ENCODE measurements at regions not wholly inside any gene's neighbourhood (a gene's known extent, or its start where the extent isn't known, plus 50 kb on each side); places are given as distances from the start of the nearest gene placed in this dataset.

DNA sequence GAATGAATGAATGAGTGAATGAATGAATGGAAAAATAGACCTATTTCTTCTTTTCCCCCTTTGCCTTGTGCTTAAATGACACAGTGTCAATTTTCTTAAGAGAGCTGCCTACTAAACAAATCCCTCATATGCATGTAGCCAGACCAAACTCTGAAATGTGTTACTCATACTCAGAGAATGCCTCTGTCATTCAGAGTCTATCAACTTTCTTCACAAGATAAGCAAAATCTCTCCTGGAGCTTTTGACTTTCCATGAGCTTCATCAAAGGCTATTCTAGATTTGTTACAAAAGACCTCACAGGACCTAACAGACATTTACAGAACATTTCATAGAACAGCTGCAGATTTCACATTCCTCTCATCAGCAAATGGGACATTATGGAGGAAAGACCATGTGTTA, 275.7 kb upstream of the MSX2 start:
- Histone ChIP-seq H3K27me3 (no peaks in the 10 kb centered on the region), H3K4me1 (no peaks in the 10 kb centered on the region), H3K36me3 (no peaks in the 10 kb centered on the region), H3K9me3 (no peaks in the 10 kb centered on the region), H3K27ac (no peak overlapping the region), H3K4me3 (no peak overlapping the region)
- no peak for DNase-seq (ENCODE audit: low spot score in 2 of 2)
- TF ChIP-seq POLR2AphosphoS5 (IDR thresholded peaks at IDR 0.05) = no peak
- no peak for TF ChIP-seq EP300 (IDR thresholded peaks at IDR 0.05)
- TF ChIP-seq, protein P1, sequence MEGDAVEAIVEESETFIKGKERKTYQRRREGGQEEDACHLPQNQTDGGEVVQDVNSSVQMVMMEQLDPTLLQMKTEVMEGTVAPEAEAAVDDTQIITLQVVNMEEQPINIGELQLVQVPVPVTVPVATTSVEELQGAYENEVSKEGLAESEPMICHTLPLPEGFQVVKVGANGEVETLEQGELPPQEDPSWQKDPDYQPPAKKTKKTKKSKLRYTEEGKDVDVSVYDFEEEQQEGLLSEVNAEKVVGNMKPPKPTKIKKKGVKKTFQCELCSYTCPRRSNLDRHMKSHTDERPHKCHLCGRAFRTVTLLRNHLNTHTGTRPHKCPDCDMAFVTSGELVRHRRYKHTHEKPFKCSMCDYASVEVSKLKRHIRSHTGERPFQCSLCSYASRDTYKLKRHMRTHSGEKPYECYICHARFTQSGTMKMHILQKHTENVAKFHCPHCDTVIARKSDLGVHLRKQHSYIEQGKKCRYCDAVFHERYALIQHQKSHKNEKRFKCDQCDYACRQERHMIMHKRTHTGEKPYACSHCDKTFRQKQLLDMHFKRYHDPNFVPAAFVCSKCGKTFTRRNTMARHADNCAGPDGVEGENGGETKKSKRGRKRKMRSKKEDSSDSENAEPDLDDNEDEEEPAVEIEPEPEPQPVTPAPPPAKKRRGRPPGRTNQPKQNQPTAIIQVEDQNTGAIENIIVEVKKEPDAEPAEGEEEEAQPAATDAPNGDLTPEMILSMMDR (IDR thresholded peaks at IDR 0.05) = no peak
- TF ChIP-seq POLR2A (IDR thresholded peaks at IDR 0.05) = no peak

DNA sequence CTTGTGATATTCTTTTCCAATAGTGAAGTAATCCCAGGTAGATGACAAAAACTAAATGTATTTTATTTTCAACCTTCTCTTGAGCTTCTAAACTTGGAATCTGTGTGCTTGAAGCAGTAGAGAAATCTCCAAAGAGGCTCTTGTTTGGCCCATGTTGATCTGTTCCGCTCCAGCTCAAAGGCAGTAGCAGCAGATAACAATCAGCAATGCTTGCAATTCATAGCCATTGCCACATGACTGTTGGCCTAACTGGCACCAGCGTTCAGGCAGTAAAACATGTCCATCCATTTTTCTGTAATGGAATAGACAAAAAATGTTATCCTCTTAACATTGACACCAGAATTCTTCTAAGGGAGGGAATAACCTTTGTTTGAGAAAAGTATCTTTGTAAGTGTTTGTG, 270.7 kb upstream of the MSX2 start:
- DNase-seq (ENCODE audit: low spot score in 2 of 2) = no peak
- Histone ChIP-seq H3K4me1 (no peaks in the 10 kb centered on the region), H3K9me3 (no peaks in the 10 kb centered on the region), H3K36me3 (no peaks in the 10 kb centered on the region), H3K27me3 (peaks cover 4% of the 10 kb centered on the region), H3K4me3 (no peak overlapping the region), H3K27ac (no peak overlapping the region)
- WGBS = 54% methylated on average over 2 of the region's 2 CpGs
- no peak for TF ChIP-seq POLR2A (IDR thresholded peaks at IDR 0.05)
- TF ChIP-seq POLR2AphosphoS5 (IDR thresholded peaks at IDR 0.05) = no peak
- TF ChIP-seq, protein P1 (IDR thresholded peaks at IDR 0.05) = no peak
- TF ChIP-seq EP300 (IDR thresholded peaks at IDR 0.05) = no peak

DNA sequence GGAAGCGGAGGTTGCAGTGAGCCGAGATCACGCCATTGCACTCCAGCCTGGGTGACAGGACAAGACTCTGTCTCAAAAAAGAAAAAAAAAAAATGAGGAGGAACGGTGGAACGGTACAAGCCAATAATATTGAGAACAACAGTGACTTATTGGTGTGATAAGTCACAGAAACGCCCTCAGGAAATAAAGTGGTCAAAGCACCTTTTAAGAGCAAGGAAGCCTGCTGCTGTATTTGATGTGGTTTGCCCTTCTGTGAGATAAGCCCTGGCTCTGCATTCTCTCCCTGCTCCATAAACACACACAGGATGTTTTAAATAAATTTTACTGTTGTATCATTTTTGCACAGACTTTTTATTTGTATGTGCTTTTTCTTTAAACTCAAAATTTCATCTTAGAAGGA, 269.9 kb upstream of the MSX2 start:
- H3K27me3 ChIP-seq = peaks cover 4% of the 10 kb centered on the region
- no peaks in the 10 kb centered on the region for H3K9me3 ChIP-seq
- H3K27ac ChIP-seq = no peak overlapping the region
- DNase-seq (ENCODE audit: low spot score in 2 of 2) = no peak
- WGBS = 65% methylated on average over 6 of the region's 6 CpGs
- no peak for TF ChIP-seq EP300 (IDR thresholded peaks at IDR 0.05)
- no peak for TF ChIP-seq POLR2A (IDR thresholded peaks at IDR 0.05)
- TF ChIP-seq, protein P1 (IDR thresholded peaks at IDR 0.05) = no peak
- TF ChIP-seq POLR2AphosphoS5 (IDR thresholded peaks at IDR 0.05) = no peak
- no peak overlapping the region for H3K4me3 ChIP-seq
- no peaks in the 10 kb centered on the region for H3K4me1 ChIP-seq
- no peaks in the 10 kb centered on the region for H3K36me3 ChIP-seq

DNA sequence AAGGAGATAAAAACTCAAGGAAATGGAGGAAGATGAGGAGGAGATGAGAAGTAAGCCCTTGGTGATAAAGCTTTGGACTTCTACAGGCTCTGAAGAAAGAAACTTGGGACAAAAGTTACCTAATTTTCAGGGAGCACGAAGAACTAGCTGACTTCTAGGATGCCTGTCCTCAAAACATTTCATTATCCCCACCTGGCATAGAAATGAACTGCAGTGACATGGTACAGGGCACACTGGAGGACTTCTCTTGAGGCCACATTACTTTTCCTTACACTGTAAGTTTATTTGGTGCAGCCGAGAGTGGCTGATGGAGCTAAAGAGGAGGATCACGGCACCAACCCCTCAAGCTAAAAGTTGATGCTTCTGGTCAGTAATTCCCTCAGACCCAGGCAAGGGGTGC, 269.5 kb upstream of the MSX2 start:
- 82% methylated on average over 3 of the region's 3 CpGs for whole genome bisulfite sequencing
- no peaks in the 10 kb centered on the region for H3K9me3 ChIP-seq
- peaks cover 4% of the 10 kb centered on the region for H3K27me3 ChIP-seq
- no peak for DNase-seq (ENCODE audit: low spot score in 2 of 2)
- no peak overlapping the region for H3K27ac ChIP-seq
- no peak overlapping the region for H3K4me3 ChIP-seq
- TF ChIP-seq, protein P1 (IDR thresholded peaks at IDR 0.05) = no peak
- no peak for TF ChIP-seq POLR2AphosphoS5 (IDR thresholded peaks at IDR 0.05)
- TF ChIP-seq EP300 (IDR thresholded peaks at IDR 0.05) = no peak
- TF ChIP-seq POLR2A (IDR thresholded peaks at IDR 0.05) = no peak
- H3K4me1 ChIP-seq = no peaks in the 10 kb centered on the region
- H3K36me3 ChIP-seq = no peaks in the 10 kb centered on the region

DNA sequence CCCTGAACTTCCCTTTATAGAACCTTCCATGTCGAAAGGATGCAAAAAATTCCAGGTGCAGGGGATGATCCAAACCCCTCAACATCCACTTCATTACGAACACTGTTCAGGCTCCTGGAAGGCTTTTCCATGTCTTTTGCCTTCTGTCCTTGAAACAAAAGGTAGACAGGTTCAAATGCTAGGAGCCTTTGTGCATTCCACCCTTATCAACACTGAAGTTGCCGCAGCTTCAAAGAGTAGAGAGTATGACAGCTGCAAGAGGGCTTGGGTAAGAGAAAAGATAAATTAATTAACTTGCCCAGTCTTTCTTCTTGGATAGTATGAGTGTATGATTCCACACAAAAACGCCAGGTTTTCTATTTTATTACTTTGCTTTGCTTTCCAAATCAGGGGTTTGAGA, 269.1 kb upstream of the MSX2 start:
- Histone ChIP-seq H3K9me3 (no peaks in the 10 kb centered on the region), H3K4me3 (no peak overlapping the region), H3K36me3 (no peaks in the 10 kb centered on the region), H3K4me1 (no peaks in the 10 kb centered on the region), H3K27me3 (peaks cover 4% of the 10 kb centered on the region), H3K27ac (no peak overlapping the region)
- TF ChIP-seq POLR2A (IDR thresholded peaks at IDR 0.05) (no peak), EP300 (IDR thresholded peaks at IDR 0.05) (no peak), POLR2AphosphoS5 (IDR thresholded peaks at IDR 0.05) (no peak)
- TF ChIP-seq, protein P1 (IDR thresholded peaks at IDR 0.05) = no peak
- 59% methylated on average over 4 of the region's 4 CpGs for WGBS
- no peak for DNase-seq (ENCODE audit: low spot score in 2 of 2)

All from suprapubic skin (tissue), 4 donors.